ENCODE measurements at regions not wholly inside any gene's neighbourhood (a gene's known extent, or its start where the extent isn't known, plus 50 kb on each side); places are given as distances from the start of the nearest gene placed in this dataset.
"Not testable (repeated sequence)": the region's sequence is repeated elsewhere in the genome, so short reads cannot be mapped to it uniquely, and the experiment has no call there.

- not testable (repeated sequence) for DNase-seq (ENCODE audit: low read depth)
Measured at GRCh38 chr4:123537906-123538402, 141.4 kb downstream of the SPRY1 start.

- no peak for DNase-seq (ENCODE audit: low read depth)
Measured at GRCh38 chr4:123545667-123546572, 149.3 kb downstream of the SPRY1 start.

- no peak for DNase-seq (ENCODE audit: low read depth)
Measured at GRCh38 chr4:123546573-123547060, 150.0 kb downstream of the SPRY1 start.

- no peak for DNase-seq (ENCODE audit: low read depth)
Measured at GRCh38 chr4:123547216-123548165, 150.9 kb downstream of the SPRY1 start.

GRCh38 chr4:123553279-123553678, 156.7 kb downstream of the SPRY1 start:
- no peak for DNase-seq (ENCODE audit: low read depth)

GRCh38 chr4:123553733-123554637, 157.4 kb downstream of the SPRY1 start:
- no peak for DNase-seq (ENCODE audit: low read depth)

GRCh38 chr4:123554801-123555232, 158.2 kb downstream of the SPRY1 start:
- DNase-seq (ENCODE audit: low read depth): no peak

- DNase-seq (ENCODE audit: low read depth): no peak
Measured at GRCh38 chr4:123555233-123555806, 158.7 kb downstream of the SPRY1 start.

GRCh38 chr4:123555807-123556273, 159.2 kb downstream of the SPRY1 start:
- peak; percentile 31 for DNase-seq (ENCODE audit: low read depth)

GRCh38 chr4:123556526-123556925, 159.9 kb downstream of the SPRY1 start:
- DNase-seq (ENCODE audit: low read depth): no peak

GRCh38 chr4:123557857-123558536, 161.4 kb downstream of the SPRY1 start:
- DNase-seq (ENCODE audit: low read depth): no peak

GRCh38 chr4:123558865-123559264, 162.3 kb downstream of the SPRY1 start:
- no peak for DNase-seq (ENCODE audit: low read depth)

GRCh38 chr4:123559955-123560871, 163.6 kb downstream of the SPRY1 start:
- peak; percentile 12 for DNase-seq (ENCODE audit: low read depth)

- no peak for DNase-seq (ENCODE audit: low read depth)
Measured at GRCh38 chr4:123561525-123561924, 164.9 kb downstream of the SPRY1 start.

GRCh38 chr4:123562994-123563750, 166.6 kb downstream of the SPRY1 start:
- DNase-seq (ENCODE audit: low read depth): no peak

GRCh38 chr4:123564758-123565346, 168.3 kb downstream of the SPRY1 start:
- DNase-seq (ENCODE audit: low read depth): peak; percentile 19

- no peak for DNase-seq (ENCODE audit: low read depth)
Measured at GRCh38 chr4:123568936-123569335, 172.3 kb downstream of the SPRY1 start.

GRCh38 chr4:123569541-123569940, 172.9 kb downstream of the SPRY1 start:
- no peak for DNase-seq (ENCODE audit: low read depth)
